Hepatocyte (in vitro differentiated cells): ENCODE measurements at regions not wholly inside any gene's neighbourhood (a gene's known extent, or its start where the extent isn't known, plus 50 kb on each side); places are given as distances from the start of the nearest gene placed in this dataset.
A peak's percentile ranks its signal among the peaks of the same experiment; 100 is the strongest.

Source experiments
- DNase-seq: peaks from one replicate; pipeline ENCODE4 v3.0.0-alpha.2; 2016; ENCODE audit warnings: low spot score
- H2AFZ ChIP-seq: fragments of 200-600 bp; sonication (generic); 2 replicates; pipeline ENCODE4 v1.6.0; 2016; ENCODE audit warnings: antibody characterized with exemption, mild to moderate bottlenecking
- H3K27ac ChIP-seq: fragments of 200-600 bp; sonication (generic); 2 replicates; pipeline ENCODE4 v1.5.1; 2016; ENCODE audit warnings: mild to moderate bottlenecking
- H3K27me3 ChIP-seq: fragments of 200-600 bp; sonication (generic); 2 replicates; pipeline ENCODE4 v1.6.1; 2016
- H3K36me3 ChIP-seq: fragments of 200-600 bp; sonication (generic); replicated peaks from 2 replicates; pipeline ENCODE4 v1.5.1; 2016; ENCODE audit warnings: low read depth; ENCODE audit not compliant: insufficient read depth
- H3K4me1 ChIP-seq: fragments of 200-600 bp; sonication (generic); 2 replicates; pipeline ENCODE4 v1.5.1; 2016; ENCODE audit warnings: mild to moderate bottlenecking, moderate library complexity; ENCODE audit not compliant: insufficient read depth
- H3K4me2 ChIP-seq: fragments of 200-600 bp; sonication (generic); 2 replicates; pipeline ENCODE4 v1.6.0; 2016
- H3K4me3 ChIP-seq: fragments of 200-600 bp; sonication (generic); 2 replicates; pipeline ENCODE4 v1.5.1; 2016; ENCODE audit warnings: mild to moderate bottlenecking
- H3K79me2 ChIP-seq: fragments of 200-600 bp; sonication (generic); 2 replicates; pipeline ENCODE4 v1.6.0; 2017; ENCODE audit warnings: mild to moderate bottlenecking
- H3K9me2 ChIP-seq: fragments of 200-600 bp; sonication (generic); replicated peaks from 2 replicates; pipeline ENCODE4 v1.6.0; 2017; ENCODE audit warnings: mild to moderate bottlenecking; ENCODE audit not compliant: insufficient read depth
- H3K9me3 ChIP-seq: fragments of 200-600 bp; sonication (generic); 2 replicates; pipeline ENCODE4 v1.5.1; 2016; ENCODE audit warnings: low read depth, mild to moderate bottlenecking
- H4K20me1 ChIP-seq: fragments of 200-600 bp; sonication (generic); 2 replicates; pipeline ENCODE4 v1.6.0; 2016; ENCODE audit warnings: mild to moderate bottlenecking; ENCODE audit not compliant: insufficient read depth, poor library complexity, severe bottlenecking
- CTCF ChIP-seq: fragments of 200-600 bp; sonication (generic); IDR thresholded peaks from 2 replicates; pipeline ENCODE4 v1.5.1; 2016; ENCODE audit warnings: antibody characterized with exemption, mild to moderate bottlenecking; ENCODE audit not compliant: poor library complexity
- EZH2 ChIP-seq: fragments of 200-600 bp; sonication (generic); IDR thresholded peaks from 2 replicates; pipeline ENCODE4 v1.6.1; 2016; ENCODE audit warnings: antibody characterized with exemption, mild to moderate bottlenecking, borderline replicate concordance
- EZH2phosphoT487 ChIP-seq: fragments of 200-600 bp; sonication (generic); IDR thresholded peaks from one replicate; pipeline ENCODE4 v1.6.1; 2018; ENCODE audit warnings: antibody characterized with exemption, mild to moderate bottlenecking, low read depth, moderate library complexity; ENCODE audit not compliant: unreplicated experiment, severe bottlenecking
- WGBS: methylation state at CpG from one replicate; pipeline ENCODE4 v1.1.6; 2016; ENCODE audit warnings: low lambda C conversion rate; ENCODE audit errors: missing lambda C conversion rate; 5-methylcytosine and 5-hydroxymethylcytosine counted together

- no peaks in the 10 kb centered on the region for H3K27me3 ChIP-seq
- peaks cover 16% of the 10 kb centered on the region for H3K4me1 ChIP-seq
- H3K4me3 ChIP-seq, result no peak overlapping the region
- H3K36me3 ChIP-seq, result no peaks in the 10 kb centered on the region
- no peaks in the 10 kb centered on the region for H3K9me2 ChIP-seq
- peak overlapping the region; percentile 13 for H3K4me2 ChIP-seq
- no peak overlapping the region for H2AFZ ChIP-seq
- H4K20me1 ChIP-seq, result no peaks in the 10 kb centered on the region
- no peak for DNase-seq
- no peaks in the 10 kb centered on the region for H3K9me3 ChIP-seq
- no peaks in the 10 kb centered on the region for H3K79me2 ChIP-seq
- TF ChIP-seq EZH2 (no peak), EZH2phosphoT487 (no peak), CTCF (no peak)
- peak overlapping the region; percentile 7 for H3K27ac ChIP-seq
- 35% methylated on average over 4 of the region's 4 CpGs for WGBS
Observed at GRCh38 chrX:39418254-39418704, 617.0 kb downstream of the MID1IP1 start.

- Histone ChIP-seq H3K4me1 (peaks cover 15% of the 10 kb centered on the region), H3K27ac (peak overlapping the region; percentile 7), H3K4me2 (peak overlapping the region; percentile 13), H3K4me3 (no peak overlapping the region), H3K79me2 (no peaks in the 10 kb centered on the region), H3K27me3 (no peaks in the 10 kb centered on the region), H3K9me3 (no peaks in the 10 kb centered on the region), H4K20me1 (no peaks in the 10 kb centered on the region), H3K36me3 (no peaks in the 10 kb centered on the region), H3K9me2 (no peaks in the 10 kb centered on the region), H2AFZ (no peak overlapping the region)
- TF ChIP-seq EZH2phosphoT487 (no peak), CTCF (no peak), EZH2 (no peak)
- 41% methylated on average over 29 of the region's 29 CpGs for WGBS
- DNase-seq, result peak; percentile 28
Observed at GRCh38 chrX:39418731-39419638, 617.7 kb downstream of the MID1IP1 start.

- no peaks in the 10 kb centered on the region for H3K79me2 ChIP-seq
- no peak overlapping the region for H3K4me2 ChIP-seq
- H3K27ac ChIP-seq, result no peak overlapping the region
- no peak overlapping the region for H3K4me3 ChIP-seq
- DNase-seq, result no peak
- no peaks in the 10 kb centered on the region for H3K9me2 ChIP-seq
- no peak overlapping the region for H2AFZ ChIP-seq
- WGBS, result 83% methylated on average over 3 of the region's 3 CpGs
- peaks cover 10% of the 10 kb centered on the region for H3K4me1 ChIP-seq
- H3K9me3 ChIP-seq, result no peaks in the 10 kb centered on the region
- H4K20me1 ChIP-seq, result no peaks in the 10 kb centered on the region
- no peaks in the 10 kb centered on the region for H3K27me3 ChIP-seq
- no peaks in the 10 kb centered on the region for H3K36me3 ChIP-seq
- no peak for TF ChIP-seq CTCF
- TF ChIP-seq EZH2, result no peak
- TF ChIP-seq EZH2phosphoT487, result no peak
Observed at GRCh38 chrX:39421006-39421405, 619.7 kb downstream of the MID1IP1 start.
